Ishikawa (cell line): ENCODE measurements at regions not wholly inside any gene's neighbourhood (a gene's known extent, or its start where the extent isn't known, plus 50 kb on each side); places are given as distances from the start of the nearest gene placed in this dataset.

ENCODE experiments used
- EGR1 ChIP-seq: IDR thresholded peaks from 2 replicates; pipeline ENCODE4 v1.6.1; 2012
- MAX ChIP-seq: IDR thresholded peaks from 2 replicates; pipeline ENCODE4 v1.6.1; 2012
- TAF1 ChIP-seq: IDR thresholded peaks from 2 replicates; pipeline ENCODE4 v1.6.1; 2012; ENCODE audit warnings: low read depth, mild to moderate bottlenecking
- YY1 ChIP-seq: IDR thresholded peaks from 2 replicates; pipeline ENCODE4 v1.6.1; 2012; ENCODE audit warnings: low read depth
- ZBTB7A ChIP-seq: IDR thresholded peaks from 2 replicates; pipeline ENCODE4 v1.6.1; 2012; ENCODE audit warnings: low read depth

GRCh38 chr1:218699421-218699820 lies 354.3 kb downstream of the TGFB2 start:
- TF ChIP-seq ZBTB7A (no peak), MAX (no peak), EGR1 (no peak), TAF1 (no peak), YY1 (no peak)
